A673 (cell line): ENCODE measurements at regions not wholly inside any gene's neighbourhood (a gene's known extent, or its start where the extent isn't known, plus 50 kb on each side); places are given as distances from the start of the nearest gene placed in this dataset.
A peak's percentile ranks its signal among the peaks of the same experiment; 100 is the strongest.

Source experiments
- CTCF ChIP-seq: fragments of 300-800, 200-600 bp; sonication (generic); conservative IDR thresholded peaks from 2 replicates; pipeline ENCODE4 v1.5.1; 2017; ENCODE audit warnings: low read depth, mild to moderate bottlenecking, antibody characterized with exemption, low read length, moderate library complexity, mixed read lengths
- EZH2 ChIP-seq: fragments of 200-600 bp; sonication (generic); IDR thresholded peaks from 2 replicates; pipeline ENCODE4 v1.6.1; 2017; ENCODE audit warnings: borderline replicate concordance, low read depth, mild to moderate bottlenecking, mixed read lengths, antibody characterized with exemption, low read length; ENCODE audit not compliant: poor library complexity, severe bottlenecking

GRCh38 chr9:34869390-34869789, 88.7 kb upstream of the PHF24 start:
- no peak for TF ChIP-seq EZH2
- peak; percentile 57 for TF ChIP-seq CTCF
